HepG2 (cell line): ENCODE measurements at regions not wholly inside any gene's neighbourhood (a gene's known extent, or its start where the extent isn't known, plus 50 kb on each side); places are given as distances from the start of the nearest gene placed in this dataset.

Experiments
- AGO1 ChIP-seq: fragments of 200-400 bp; formaldehyde crosslinking; IDR thresholded peaks from 2 replicates; pipeline ENCODE4 v1.6.1; 2017; ENCODE audit warnings: mild to moderate bottlenecking, low read depth, low read length, moderate library complexity; ENCODE audit not compliant: poor library complexity, severe bottlenecking
- ATM ChIP-seq: fragments of 450-650 bp; IDR thresholded peaks from 2 replicates; pipeline ENCODE4 v1.7.1; 2017; ENCODE audit warnings: mild to moderate bottlenecking, borderline replicate concordance
- CBX1 ChIP-seq: IDR thresholded peaks from one replicate; pipeline ENCODE4 v1.6.1; 2016; ENCODE audit warnings: antibody characterized with exemption, low read depth
- ELF1 ChIP-seq: sonication (generic); formaldehyde crosslinking; IDR thresholded peaks from 2 replicates; pipeline ENCODE4 v1.4.0; 2020; ENCODE audit warnings: missing genetic modification reagents
- FOXA3 ChIP-seq: IDR thresholded peaks from 2 replicates; pipeline ENCODE4 v1.6.1; 2016; ENCODE audit warnings: missing genetic modification reagents, missing compliant biosample characterization
- HDAC6 ChIP-seq: fragments of 200-600 bp; sonication (generic); IDR thresholded peaks from 2 replicates; pipeline ENCODE4 v1.7.0; 2017; ENCODE audit warnings: mild to moderate bottlenecking, antibody characterized with exemption, low read length, low read depth
- IRF2 ChIP-seq: IDR thresholded peaks from 2 replicates; pipeline ENCODE4 v1.6.1; 2018; ENCODE audit warnings: missing genetic modification reagents, missing compliant biosample characterization
- KLF6 ChIP-seq: IDR thresholded peaks from 2 replicates; pipeline ENCODE4 v1.8.0; 2016; ENCODE audit warnings: missing biosample characterization, missing genetic modification reagents
- MIER2 ChIP-seq: IDR thresholded peaks from 2 replicates; pipeline ENCODE4 v1.6.1; 2016; ENCODE audit warnings: missing biosample characterization, missing genetic modification reagents
- NBN ChIP-seq: fragments of 450-650 bp; conservative IDR thresholded peaks from 2 replicates; pipeline ENCODE4 v1.6.1; 2017
- NFKBIZ ChIP-seq: IDR thresholded peaks from 2 replicates; pipeline ENCODE4 v1.6.1; 2018; ENCODE audit warnings: missing genetic modification reagents, missing compliant biosample characterization
- POLR2AphosphoS5 ChIP-seq: IDR thresholded peaks from 2 replicates; pipeline ENCODE4 v1.6.1; 2012; ENCODE audit warnings: low read depth, low read length
- SAP130 ChIP-seq: IDR thresholded peaks from 2 replicates; pipeline ENCODE4 v1.6.1; 2016; ENCODE audit warnings: low read depth
- SATB2 ChIP-seq: sonication (generic); formaldehyde crosslinking; IDR thresholded peaks from 2 replicates; pipeline ENCODE4 v1.5.0; 2020; ENCODE audit warnings: missing genetic modification reagents
- SOX5 ChIP-seq: IDR thresholded peaks from 2 replicates; pipeline ENCODE4 v1.6.1; 2016; ENCODE audit warnings: borderline replicate concordance
- SRY ChIP-seq: sonication (generic); formaldehyde crosslinking; IDR thresholded peaks from 2 replicates; pipeline ENCODE4 v1.8.0; 2022; ENCODE audit warnings: mild to moderate bottlenecking, missing genetic modification reagents
- U2AF2 ChIP-seq: fragments of 200-400 bp; formaldehyde crosslinking; IDR thresholded peaks from 2 replicates; pipeline ENCODE4 v1.6.1; 2017; ENCODE audit warnings: low read depth, mild to moderate bottlenecking, low read length
- ZC3H13 ChIP-seq: sonication (generic); formaldehyde crosslinking; IDR thresholded peaks from 2 replicates; pipeline ENCODE4 v1.8.1; 2023; ENCODE audit warnings: mild to moderate bottlenecking, missing genetic modification reagents, moderate library complexity
- ZNF205 ChIP-seq: IDR thresholded peaks from 2 replicates; pipeline ENCODE4 v1.6.1; 2018; ENCODE audit warnings: missing biosample characterization, missing genetic modification reagents
- ZNF546 ChIP-seq: sonication (generic); formaldehyde crosslinking; conservative IDR thresholded peaks from 2 replicates; pipeline ENCODE4 v1.8.1; 2023; ENCODE audit warnings: mild to moderate bottlenecking, missing genetic modification reagents
- ZNF556 ChIP-seq: sonication (generic); formaldehyde crosslinking; IDR thresholded peaks from 2 replicates; pipeline ENCODE4 v1.4.0; 2020; ENCODE audit warnings: mild to moderate bottlenecking, missing genetic modification reagents, borderline replicate concordance
- ZNF766 ChIP-seq: sonication (generic); formaldehyde crosslinking; IDR thresholded peaks from 2 replicates; pipeline ENCODE4 v1.5.0; 2020; ENCODE audit warnings: missing genetic modification reagents, borderline replicate concordance
- ZSCAN22 ChIP-seq: sonication (generic); formaldehyde crosslinking; IDR thresholded peaks from 2 replicates; pipeline ENCODE4 v1.4.0; 2020; ENCODE audit warnings: mild to moderate bottlenecking, missing genetic modification reagents
- TF ChIP-seq, protein P1 (sequence below): sonication (generic); formaldehyde crosslinking; IDR thresholded peaks from 2 replicates; pipeline ENCODE4 v1.5.1; 2020; ENCODE audit warnings: mild to moderate bottlenecking, missing genetic modification reagents, moderate library complexity
- TF ChIP-seq, protein P2 (sequence below): IDR thresholded peaks from 2 replicates; pipeline ENCODE4 v1.4.0; 2020; ENCODE audit warnings: mild to moderate bottlenecking, missing genetic modification reagents
- TF ChIP-seq, protein P3 (sequence below): sonication (generic); formaldehyde crosslinking; IDR thresholded peaks from 2 replicates; pipeline ENCODE4 v1.4.0; 2020; ENCODE audit warnings: missing genetic modification reagents

DNA sequence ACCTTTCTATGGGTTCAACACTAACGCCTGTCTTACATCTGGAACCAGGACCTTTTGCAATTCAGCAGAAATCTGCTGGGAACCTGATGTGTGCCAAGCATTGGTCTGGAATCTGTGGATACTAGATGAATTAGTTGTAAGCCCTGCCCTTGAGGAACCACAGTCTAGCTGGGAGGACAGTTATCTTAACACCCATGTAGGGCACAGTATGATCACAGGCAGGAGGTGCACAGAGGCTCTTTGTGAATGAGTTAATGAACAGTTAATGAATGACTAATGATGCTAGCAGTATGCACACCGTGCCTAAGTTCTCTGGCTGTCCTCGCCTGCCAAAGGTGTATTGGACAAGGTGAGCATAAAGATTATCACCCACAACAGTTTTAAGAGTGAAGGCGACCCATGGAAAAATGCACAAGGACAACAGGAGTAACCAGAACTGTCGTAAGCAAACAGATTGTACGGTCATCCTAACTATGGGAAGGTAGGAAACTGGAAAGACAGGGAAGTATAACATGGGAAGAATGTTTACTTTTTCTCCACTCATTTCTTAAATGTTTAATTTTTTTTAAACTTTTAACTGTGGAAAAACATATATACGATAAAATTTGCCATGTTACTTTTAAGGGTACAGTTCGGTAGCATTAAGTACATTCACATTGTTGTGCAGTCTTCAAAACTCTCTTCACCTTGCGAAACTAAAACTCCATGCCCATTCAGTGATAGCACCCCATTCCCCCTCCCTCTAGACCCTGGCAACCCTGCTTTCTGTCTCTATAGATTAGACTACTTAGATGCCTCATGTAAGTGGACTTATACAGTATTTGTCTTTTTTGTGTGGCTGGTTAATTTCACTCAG lies 139.9 kb downstream of the CXCL12 start (continued):
- TF ChIP-seq, protein P1, sequence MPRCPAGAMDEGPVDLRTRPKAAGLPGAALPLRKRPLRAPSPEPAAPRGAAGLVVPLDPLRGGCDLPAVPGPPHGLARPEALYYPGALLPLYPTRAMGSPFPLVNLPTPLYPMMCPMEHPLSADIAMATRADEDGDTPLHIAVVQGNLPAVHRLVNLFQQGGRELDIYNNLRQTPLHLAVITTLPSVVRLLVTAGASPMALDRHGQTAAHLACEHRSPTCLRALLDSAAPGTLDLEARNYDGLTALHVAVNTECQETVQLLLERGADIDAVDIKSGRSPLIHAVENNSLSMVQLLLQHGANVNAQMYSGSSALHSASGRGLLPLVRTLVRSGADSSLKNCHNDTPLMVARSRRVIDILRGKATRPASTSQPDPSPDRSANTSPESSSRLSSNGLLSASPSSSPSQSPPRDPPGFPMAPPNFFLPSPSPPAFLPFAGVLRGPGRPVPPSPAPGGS (CRISPR knock-in tag): no peak
- no peak for TF ChIP-seq AGO1
- TF ChIP-seq SAP130: peak; percentile 48
- no peak for TF ChIP-seq MIER2
- peak; percentile 8; the same call in 1 of the 2 replicates for TF ChIP-seq FOXA3 (CRISPR knock-in tag)
- no peak for TF ChIP-seq SRY
- TF ChIP-seq ZC3H13 (CRISPR knock-in tag): 0 out of 2 replicates have a peak, but pooled peaks have one; percentile 57
- TF ChIP-seq IRF2 (CRISPR knock-in tag): 0 out of 2 replicates have a peak, but pooled peaks have one; percentile 38
- TF ChIP-seq ZNF205: no peak
- TF ChIP-seq CBX1: no peak
- no peak for TF ChIP-seq NBN
- TF ChIP-seq, protein P2, sequence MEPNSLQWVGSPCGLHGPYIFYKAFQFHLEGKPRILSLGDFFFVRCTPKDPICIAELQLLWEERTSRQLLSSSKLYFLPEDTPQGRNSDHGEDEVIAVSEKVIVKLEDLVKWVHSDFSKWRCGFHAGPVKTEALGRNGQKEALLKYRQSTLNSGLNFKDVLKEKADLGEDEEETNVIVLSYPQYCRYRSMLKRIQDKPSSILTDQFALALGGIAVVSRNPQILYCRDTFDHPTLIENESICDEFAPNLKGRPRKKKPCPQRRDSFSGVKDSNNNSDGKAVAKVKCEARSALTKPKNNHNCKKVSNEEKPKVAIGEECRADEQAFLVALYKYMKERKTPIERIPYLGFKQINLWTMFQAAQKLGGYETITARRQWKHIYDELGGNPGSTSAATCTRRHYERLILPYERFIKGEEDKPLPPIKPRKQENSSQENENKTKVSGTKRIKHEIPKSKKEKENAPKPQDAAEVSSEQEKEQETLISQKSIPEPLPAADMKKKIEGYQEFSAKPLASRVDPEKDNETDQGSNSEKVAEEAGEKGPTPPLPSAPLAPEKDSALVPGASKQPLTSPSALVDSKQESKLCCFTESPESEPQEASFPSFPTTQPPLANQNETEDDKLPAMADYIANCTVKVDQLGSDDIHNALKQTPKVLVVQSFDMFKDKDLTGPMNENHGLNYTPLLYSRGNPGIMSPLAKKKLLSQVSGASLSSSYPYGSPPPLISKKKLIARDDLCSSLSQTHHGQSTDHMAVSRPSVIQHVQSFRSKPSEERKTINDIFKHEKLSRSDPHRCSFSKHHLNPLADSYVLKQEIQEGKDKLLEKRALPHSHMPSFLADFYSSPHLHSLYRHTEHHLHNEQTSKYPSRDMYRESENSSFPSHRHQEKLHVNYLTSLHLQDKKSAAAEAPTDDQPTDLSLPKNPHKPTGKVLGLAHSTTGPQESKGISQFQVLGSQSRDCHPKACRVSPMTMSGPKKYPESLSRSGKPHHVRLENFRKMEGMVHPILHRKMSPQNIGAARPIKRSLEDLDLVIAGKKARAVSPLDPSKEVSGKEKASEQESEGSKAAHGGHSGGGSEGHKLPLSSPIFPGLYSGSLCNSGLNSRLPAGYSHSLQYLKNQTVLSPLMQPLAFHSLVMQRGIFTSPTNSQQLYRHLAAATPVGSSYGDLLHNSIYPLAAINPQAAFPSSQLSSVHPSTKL (CRISPR knock-in tag): peak; percentile 48
- peak; percentile 63 for TF ChIP-seq SOX5 (CRISPR knock-in tag)
- TF ChIP-seq ELF1: no peak
- peak; percentile 51 for TF ChIP-seq POLR2AphosphoS5
- TF ChIP-seq NFKBIZ: 0 out of 2 replicates have a peak, but pooled peaks have one; percentile 38
- TF ChIP-seq KLF6: 0 out of 2 replicates have a peak, but pooled peaks have one; percentile 16
- TF ChIP-seq HDAC6: no peak
- no peak for TF ChIP-seq SATB2
- no peak for TF ChIP-seq U2AF2
- no peak for TF ChIP-seq ZSCAN22 (CRISPR knock-in tag)
- TF ChIP-seq ZNF766: no peak
- TF ChIP-seq, protein P3, sequence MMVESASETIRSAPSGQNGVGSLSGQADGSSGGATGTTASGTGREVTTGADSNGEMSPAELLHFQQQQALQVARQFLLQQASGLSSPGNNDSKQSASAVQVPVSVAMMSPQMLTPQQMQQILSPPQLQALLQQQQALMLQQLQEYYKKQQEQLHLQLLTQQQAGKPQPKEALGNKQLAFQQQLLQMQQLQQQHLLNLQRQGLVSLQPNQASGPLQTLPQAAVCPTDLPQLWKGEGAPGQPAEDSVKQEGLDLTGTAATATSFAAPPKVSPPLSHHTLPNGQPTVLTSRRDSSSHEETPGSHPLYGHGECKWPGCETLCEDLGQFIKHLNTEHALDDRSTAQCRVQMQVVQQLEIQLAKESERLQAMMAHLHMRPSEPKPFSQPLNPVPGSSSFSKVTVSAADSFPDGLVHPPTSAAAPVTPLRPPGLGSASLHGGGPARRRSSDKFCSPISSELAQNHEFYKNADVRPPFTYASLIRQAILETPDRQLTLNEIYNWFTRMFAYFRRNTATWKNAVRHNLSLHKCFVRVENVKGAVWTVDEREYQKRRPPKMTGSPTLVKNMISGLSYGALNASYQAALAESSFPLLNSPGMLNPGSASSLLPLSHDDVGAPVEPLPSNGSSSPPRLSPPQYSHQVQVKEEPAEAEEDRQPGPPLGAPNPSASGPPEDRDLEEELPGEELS: peak; percentile 44
- no peak for TF ChIP-seq ATM
- TF ChIP-seq ZNF546 (CRISPR knock-in tag): no peak
- TF ChIP-seq ZNF556 (CRISPR knock-in tag): no peak
